ENCODE measurements at regions not wholly inside any gene's neighbourhood (a gene's known extent, or its start where the extent isn't known, plus 50 kb on each side); places are given as distances from the start of the nearest gene placed in this dataset.
"Not testable (repeated sequence)": the region's sequence is repeated elsewhere in the genome, so short reads cannot be mapped to it uniquely, and the experiment has no call there.

- DNase-seq: no peak
Measured at GRCh38 chr12:25384038-25384892, 133.5 kb upstream of the KRAS start.

- no peak for DNase-seq
Measured at GRCh38 chr12:25382311-25383106, 131.8 kb upstream of the KRAS start.

- no peak for DNase-seq
Measured at GRCh38 chr12:25377469-25378177, 126.9 kb upstream of the KRAS start.

- no peak for DNase-seq
Measured at GRCh38 chr12:25376985-25377384, 126.3 kb upstream of the KRAS start.

GRCh38 chr12:25376407-25376806, 125.7 kb upstream of the KRAS start:
- DNase-seq: no peak

GRCh38 chr12:25372969-25373817, 122.5 kb upstream of the KRAS start:
- DNase-seq: no peak

GRCh38 chr12:25372002-25372401, 121.3 kb upstream of the KRAS start:
- no peak for DNase-seq

- DNase-seq: no peak
Measured at GRCh38 chr12:25368557-25368956, 117.8 kb upstream of the KRAS start.

- peak; percentile 26 for DNase-seq
Measured at GRCh38 chr12:25366122-25366521, 115.4 kb upstream of the KRAS start.

GRCh38 chr12:25365340-25365730, 114.6 kb upstream of the KRAS start:
- DNase-seq: no peak

GRCh38 chr12:25364529-25365339, 114.0 kb upstream of the KRAS start:
- DNase-seq: no peak

GRCh38 chr12:25362646-25363045, 111.9 kb upstream of the KRAS start:
- no peak for DNase-seq

- DNase-seq: no peak
Measured at GRCh38 chr12:25361511-25361910, 110.8 kb upstream of the KRAS start.

- DNase-seq: no peak
Measured at GRCh38 chr12:25357595-25357994, 106.9 kb upstream of the KRAS start.

GRCh38 chr12:25352942-25353341, 102.2 kb upstream of the KRAS start:
- DNase-seq: not testable (repeated sequence)

GRCh38 chr12:25352083-25352918, 101.6 kb upstream of the KRAS start:
- no peak for DNase-seq

GRCh38 chr12:25348593-25348895, 97.8 kb upstream of the KRAS start:
- DNase-seq: no peak

- DNase-seq: no peak
Measured at GRCh38 chr12:25347716-25348592, 97.2 kb upstream of the KRAS start.

GRCh38 chr12:25341877-25342276, 91.1 kb upstream of the KRAS start:
- not testable (repeated sequence) for DNase-seq
